HG03354 (cell line): ENCODE measurements at regions not wholly inside any gene's neighbourhood (a gene's known extent, or its start where the extent isn't known, plus 50 kb on each side); places are given as distances from the start of the nearest gene placed in this dataset.
A peak's percentile ranks its signal among the peaks of the same experiment; 100 is the strongest.

ENCODE experiments used
- ATAC-seq: cut with Tn5 transposase; IDR thresholded peaks from one replicate; pipeline ENCODE4 v1.9.1; 2021; ENCODE audit warnings: mild to moderate bottlenecking; ENCODE audit not compliant: unreplicated experiment, poor library complexity, severe bottlenecking

DNA sequence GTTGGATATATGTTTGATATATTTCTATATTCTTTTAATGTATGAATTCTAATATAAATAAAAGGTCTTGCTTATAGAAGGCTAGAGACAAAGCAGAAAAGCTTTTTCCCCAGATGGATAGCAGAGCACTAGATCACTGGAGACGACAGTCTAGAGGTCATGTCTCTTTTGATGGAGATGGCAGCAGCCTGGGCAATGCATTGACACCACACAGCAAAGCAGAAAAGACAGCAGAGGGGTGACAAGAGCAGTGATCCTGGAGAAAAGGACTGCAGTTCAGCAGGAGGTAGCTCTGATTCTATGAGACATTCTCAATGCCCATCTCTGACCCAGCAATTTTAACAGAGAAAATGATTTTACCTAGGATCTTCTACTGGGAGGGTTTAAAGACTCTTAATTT, 210.6 kb downstream of the DTHD1 start:
- ATAC-seq: no peak

DNA sequence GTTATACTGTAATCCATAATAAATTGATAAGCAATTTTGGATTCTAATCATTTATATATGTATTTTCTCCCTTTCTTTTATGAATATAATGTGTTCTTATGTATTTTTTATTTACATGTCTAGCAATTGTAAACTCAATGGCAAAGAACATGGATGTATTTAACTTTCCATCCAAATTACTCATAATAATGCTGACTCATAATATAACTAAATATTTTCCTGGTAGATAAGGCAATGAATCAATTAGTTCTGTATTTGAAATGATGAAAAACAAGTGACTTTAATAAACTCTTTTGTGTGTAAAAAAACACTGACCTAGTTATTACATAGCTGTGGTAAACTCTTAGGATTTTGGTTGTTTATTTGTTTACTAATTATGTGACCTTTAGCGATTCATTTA, 211.2 kb downstream of the DTHD1 start:
- ATAC-seq: no peak

DNA sequence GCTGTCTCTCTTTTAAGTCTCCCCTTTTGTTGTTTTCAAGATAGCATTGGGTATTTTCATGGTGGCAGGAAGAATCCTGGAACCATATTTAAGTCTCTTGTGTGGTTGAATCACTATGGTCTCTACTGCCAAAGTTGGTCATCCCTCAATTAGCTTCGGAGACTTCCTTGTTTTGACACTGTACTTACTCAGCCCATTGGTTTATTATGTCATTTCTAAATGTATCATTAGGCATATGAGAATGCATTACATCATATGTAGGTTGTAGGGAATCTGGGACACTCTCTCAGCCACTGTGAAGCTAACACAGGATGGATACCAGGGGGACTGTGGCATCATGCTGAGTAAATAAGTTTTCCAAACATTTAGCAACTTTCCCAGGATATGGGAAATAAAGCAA, 211.8 kb downstream of the DTHD1 start:
- ATAC-seq: no peak

DNA sequence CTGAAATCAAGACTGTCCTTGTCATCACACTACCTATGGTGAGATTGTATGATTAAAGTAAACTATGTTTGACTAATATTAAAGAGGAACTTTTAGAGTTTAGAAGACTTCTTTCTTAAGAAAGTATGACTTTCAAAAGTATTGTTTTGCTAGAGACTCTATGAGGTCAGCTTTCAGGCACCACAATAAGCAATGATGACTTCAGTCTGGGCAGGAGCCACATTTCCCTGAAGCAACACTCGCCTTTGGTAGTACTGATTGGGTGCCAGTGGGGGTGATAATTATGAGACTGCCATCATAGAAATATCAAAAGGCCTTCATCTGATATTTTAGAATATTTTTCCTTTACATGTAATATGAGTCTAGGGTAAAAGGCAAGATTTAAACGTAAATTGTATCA, 212.6 kb downstream of the DTHD1 start:
- no peak for ATAC-seq

DNA sequence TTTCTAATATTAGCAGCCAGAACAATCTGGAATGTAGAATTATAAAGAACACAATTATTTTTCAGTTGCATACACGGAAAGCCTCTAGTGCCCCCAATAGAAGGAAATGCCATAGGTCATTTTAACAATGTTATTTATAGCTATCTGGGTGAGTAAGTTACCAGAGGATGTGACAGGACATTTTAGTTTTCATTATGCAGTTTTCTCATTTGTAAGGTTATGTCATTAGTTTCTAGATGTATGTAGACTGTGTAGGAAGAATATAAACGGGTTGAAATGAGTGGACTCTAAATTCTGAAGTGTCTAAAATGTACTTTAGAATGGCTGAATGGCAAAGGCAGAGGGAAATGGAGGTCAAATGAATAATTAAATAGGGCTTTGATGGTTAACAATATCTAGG, 213.3 kb downstream of the DTHD1 start:
- ATAC-seq: no peak

DNA sequence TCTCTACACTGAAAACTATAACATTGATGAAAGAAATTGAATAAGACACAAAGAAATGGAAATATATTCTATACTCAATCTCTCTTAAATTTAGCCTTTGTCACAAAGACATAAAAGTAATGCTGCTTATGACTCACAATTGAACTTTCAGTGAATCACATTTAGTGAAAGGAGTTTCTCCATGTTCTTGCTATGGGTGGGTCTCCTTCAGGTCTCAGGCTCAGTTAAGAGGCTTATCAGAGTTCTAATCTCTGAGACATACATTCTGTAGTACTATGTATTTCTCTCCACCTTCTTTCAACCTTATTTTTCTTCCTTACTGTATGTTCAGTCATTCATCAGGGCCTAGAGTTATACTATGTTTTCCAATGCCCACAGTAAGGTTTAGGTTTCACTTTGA, 220.9 kb downstream of the DTHD1 start:
- ATAC-seq: no peak

DNA sequence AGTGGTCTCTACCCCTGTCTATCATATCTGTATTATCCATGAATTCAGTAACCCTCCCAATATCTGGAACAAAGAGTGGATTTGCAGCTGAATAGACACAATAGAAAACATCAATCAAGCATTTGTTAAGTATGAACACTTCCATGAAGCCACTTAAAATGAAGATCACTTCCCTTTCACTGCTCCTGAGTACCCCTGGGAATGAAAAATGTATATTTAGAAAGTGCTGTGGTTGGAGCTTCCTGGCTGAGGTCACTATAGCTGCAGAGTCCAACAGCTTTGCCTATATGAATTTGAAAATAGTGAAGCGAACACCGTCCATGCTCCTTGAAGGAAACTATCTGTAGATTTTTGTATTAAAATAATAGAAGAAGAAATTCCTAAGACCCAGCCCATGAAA, 227.0 kb downstream of the DTHD1 start:
- ATAC-seq: no peak

DNA sequence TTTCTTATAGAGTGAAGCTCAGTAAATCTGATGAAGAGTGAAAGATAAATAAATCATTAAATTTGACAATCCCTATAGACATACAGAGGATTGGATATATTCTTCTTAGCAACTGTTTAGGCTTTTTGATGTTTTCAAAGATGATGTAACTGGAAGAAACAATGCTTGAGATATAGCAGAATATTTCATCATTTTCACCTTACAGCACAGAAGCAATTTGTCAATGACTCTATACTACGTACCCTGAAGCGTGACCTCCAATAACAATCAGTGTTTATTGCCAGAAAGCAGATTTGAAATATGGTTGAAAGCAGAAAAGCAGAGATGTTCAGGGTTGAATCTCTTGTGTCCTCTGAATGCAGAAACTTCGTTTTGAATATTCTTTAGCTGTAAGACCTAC, 228.4 kb downstream of the DTHD1 start:
- ATAC-seq: no peak

DNA sequence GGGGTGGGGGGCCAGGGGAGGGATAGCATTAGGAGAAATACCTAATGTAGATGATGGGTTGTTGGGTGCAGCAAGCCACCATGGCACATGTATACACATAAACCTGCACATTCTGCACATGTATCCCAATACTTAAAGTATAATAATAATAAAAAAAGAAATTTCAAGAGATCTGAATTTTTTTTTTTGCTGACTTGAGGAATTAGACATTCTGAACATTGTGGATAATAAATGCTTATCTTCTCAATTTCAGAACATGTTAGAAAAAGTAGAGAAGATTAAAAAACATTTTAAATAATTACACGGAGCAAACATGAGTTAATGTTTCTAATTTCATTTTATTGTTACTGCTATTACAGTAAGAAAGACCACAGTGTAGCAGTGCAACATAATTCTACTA, 230.4 kb downstream of the DTHD1 start:
- no peak for ATAC-seq

DNA sequence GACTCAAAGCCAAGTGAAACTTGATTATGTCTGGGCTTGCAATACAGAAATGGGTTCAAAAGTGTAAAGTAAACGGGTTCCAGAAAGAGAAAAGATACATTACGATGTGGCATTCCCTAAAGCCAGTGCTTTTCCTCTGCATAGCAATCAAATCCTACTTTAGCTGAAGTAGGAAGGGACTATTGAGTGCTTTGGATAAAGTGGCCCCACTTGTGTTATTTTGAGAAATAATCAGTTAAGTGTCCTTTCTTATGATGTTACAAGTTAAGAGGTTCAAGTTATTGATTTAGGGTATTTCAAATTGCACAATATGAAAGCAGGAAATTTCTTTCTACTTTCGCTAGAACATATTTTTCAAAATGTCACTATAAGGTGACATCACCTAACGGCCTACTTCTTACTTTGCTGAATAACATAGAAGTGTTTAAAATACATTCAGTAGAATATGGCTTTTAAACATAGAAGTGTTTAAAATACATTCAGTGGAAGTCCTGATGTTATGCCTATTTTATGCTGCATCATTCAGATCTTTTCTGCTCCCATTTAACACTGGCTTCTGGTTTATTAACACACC, 235.2 kb downstream of the DTHD1 start:
- no peak for ATAC-seq

DNA sequence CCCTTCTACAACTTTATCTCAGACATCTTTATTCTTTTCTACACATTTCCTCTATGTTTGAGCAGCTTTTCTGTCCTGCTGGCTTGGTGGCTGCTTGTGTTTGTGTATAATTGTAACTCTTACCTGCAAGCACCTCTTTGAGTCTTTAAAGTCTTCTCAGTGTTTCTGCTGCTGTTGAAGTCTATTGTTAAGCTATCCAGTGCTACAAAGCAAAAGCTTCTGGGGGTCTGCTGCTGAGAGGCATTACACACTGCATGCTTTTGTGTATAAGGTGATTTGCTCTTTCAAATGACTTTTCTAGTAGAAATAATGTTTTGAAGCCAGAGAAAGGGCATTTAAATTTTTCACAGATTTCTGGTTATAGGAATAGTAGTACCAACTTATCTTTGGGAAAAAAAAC, 241.8 kb downstream of the DTHD1 start:
- ATAC-seq: no peak

DNA sequence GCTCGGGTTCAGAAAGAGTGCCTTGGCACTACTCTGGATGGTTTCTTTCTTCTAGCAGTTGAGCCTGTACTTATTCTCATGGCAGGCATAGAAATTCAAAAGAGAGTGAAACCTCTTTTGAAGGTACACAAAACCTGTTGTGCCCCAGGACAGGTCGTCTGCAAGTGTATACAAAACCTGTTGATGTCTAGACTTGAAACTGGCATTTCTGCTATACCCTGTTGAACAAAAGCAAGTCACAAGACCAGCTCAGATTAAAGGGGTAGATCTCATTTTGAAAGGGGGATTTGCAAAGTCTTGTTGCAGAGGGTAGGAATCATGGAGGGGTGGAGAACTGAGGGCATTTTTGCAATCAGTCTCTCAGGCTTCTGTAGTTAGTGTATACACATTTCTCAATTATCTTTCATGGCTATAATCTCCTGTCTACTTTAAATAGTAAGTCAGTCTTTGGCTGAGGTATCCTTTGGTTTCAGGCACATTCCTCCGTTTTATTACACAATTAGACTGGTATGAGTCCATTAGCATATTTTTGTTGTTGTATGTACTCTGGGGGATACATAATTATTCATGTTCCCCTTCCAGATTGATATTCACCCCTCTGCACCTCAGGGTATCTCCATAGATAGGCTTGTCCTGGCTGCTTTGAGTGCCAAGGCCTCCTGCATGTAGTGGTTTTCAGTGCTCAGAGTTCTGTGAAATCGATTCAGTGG, 251.4 kb downstream of the DTHD1 start:
- ATAC-seq: no peak

DNA sequence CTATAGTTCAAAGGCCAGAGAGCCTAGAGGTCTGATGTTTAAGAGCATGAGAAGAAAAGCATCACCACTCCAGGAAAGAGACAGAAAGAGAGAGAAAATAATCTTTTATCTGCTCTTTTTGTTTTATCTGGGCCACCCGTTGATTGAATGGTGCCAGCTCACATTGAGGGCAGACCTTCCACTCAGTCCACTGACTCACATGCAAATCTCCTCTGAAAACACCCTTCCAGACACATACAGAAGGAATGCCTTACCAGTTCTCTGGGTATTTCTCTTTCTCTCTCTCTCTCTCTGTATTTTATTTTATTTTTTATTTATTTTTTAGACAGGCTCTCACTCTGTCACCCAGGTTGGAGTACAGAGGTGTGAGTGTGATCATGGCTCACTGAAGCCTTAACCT, 252.5 kb downstream of the DTHD1 start:
- ATAC-seq: no peak

DNA sequence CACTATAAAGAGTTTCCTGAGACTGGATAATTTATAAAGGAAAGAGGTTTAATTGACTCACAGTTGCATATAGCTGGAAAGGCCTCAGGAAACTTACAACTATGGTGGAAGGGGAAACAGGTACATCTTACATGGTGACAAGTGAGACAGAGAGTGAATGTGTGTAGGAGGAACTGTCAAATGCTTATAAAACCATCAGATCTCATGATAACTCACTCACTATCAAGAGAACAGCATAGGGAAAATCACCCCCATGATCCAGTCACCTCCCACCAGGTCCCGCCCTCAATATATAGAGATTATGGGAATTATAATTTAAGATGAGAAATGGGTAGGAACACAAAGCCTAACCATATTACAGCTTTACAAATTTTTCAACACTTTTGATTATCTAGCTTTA, 266.0 kb downstream of the DTHD1 start:
- no peak for ATAC-seq

DNA sequence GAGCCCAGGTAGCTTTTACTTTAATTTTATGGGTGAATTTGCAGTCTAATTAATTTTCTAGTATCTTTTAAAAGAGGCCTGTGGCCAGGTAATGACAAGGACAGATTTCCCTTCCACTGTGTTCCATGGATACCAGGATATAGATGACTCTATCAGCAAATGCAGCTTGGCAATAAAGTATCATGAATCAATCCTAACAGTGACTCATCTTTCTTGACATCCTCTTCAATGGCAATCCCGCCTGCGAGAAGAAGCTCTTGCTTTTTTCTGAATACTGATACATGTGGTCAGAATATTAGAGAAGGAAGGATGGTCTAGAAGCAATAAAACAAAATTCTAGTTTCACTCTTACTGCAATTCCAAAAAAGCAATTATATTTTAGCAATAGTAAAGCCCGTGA, 267.8 kb downstream of the DTHD1 start:
- no peak for ATAC-seq

DNA sequence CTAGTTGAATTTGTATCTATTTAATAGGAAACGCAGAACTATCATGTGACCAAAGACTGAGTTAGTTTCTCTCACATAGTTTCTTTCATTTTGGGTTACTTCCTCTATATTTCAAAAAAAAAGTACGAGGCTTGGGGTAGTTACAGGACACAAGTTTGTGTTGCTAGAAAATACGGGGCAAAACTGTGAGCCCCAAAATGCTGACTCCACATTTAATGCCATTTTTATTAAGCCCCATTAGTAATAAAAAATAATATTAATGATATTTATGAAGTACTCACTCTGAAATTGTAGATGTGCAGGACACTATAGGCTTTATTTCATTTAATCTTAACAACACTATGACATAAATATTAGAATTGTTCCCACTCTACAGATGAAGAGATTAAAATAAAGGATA, 268.6 kb downstream of the DTHD1 start:
- no peak for ATAC-seq

DNA sequence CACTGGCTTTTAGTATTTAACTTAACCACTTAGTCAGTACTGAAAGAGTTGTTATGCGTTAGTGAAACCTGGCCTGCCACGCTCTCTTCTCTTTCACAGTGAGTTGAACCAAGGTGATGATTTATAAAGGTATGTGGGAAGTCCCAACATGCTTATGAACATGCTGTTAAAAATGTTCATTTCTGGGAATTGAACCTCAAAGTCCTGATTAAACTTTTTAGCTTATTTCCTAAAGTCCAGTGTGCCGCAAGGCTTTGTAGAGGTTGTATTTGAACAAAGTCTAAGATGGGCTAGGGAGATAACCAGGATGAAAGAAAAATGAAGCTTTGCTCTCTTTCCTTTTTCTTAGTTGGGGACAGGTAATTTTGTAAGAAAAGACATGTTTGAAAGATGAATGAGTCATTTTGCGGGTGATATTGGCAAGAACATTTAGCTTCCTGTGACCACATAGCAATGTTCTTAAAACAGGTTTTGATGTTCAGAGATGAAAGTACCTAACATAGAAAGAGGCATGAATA, 270.3 kb downstream of the DTHD1 start:
- ATAC-seq: peak; percentile 93

DNA sequence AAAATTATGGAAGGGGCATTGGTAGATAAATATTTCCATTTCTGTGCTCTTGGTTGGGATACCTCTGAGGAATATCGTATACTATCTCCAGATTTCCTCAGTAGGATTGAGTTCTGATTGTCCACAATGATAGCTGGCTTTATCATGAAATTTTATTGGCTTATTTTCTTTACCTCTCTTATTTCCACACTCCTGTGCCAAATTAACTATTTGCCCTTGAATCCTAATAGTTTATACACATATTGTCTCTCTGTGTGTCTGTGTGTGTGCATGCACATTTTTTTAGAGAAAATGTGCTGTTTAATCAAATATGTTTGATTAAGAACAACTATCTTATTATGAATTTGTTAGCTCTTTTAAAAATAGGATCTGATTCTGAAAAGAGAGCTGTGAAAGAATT, 271.6 kb downstream of the DTHD1 start:
- ATAC-seq: no peak

DNA sequence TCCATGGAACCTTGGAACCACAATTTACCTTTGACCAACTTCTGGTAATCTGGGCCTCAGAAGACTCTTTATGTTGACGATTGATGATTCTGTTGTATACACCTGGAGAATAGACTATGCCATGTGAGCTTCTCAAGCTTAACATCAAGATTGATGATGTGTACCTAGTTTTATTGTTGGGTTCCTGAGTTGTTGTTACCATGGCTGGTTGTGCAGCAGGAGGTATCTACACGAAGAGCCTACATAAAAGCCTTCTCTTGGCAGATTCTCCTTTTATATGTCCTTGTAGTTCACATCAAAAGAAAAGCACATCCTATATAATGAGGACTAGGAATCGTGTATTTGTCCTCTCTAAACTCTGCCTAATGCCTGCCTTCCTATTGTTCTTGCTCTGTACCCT, 272.0 kb downstream of the DTHD1 start:
- ATAC-seq: no peak

DNA sequence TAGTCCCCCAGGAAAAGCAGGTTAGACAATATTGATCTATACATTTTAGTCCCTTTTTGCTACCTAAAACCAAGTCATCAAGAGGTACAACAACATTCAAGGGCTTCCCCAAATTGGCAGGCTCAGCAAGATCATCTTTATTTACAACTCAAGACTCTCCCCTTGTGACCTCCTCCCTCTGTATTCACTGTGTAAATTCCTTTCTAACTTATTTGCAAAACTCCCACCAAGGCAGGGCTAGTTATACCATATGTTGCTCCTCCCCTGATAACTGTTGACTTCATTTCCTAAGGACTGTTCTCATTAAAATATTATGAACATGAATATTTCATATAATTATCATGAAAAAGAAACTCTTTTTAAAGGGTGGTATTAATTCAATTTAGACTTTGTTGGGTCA, 275.6 kb downstream of the DTHD1 start:
- no peak for ATAC-seq

DNA sequence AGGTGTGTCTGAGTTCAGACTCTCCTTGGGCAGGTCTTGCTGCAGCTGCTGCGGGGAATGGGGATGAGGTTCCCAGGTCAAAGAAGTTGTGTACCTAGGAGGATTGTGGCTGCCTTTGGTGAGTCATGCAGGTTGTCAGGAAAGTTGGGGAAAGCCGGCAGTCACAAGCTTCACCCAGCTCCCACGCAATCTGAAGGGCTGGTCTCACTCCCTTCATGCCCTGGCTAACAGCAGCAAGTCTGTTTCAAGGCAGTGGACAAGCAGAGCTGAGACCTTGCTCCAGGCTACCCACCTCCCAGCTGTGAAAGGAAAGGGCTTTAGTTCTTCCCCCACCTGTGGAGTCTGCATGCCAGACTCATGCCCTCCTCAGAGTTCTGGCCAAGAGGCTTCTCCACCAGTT, 287.2 kb downstream of the DTHD1 start:
- ATAC-seq: no peak

DNA sequence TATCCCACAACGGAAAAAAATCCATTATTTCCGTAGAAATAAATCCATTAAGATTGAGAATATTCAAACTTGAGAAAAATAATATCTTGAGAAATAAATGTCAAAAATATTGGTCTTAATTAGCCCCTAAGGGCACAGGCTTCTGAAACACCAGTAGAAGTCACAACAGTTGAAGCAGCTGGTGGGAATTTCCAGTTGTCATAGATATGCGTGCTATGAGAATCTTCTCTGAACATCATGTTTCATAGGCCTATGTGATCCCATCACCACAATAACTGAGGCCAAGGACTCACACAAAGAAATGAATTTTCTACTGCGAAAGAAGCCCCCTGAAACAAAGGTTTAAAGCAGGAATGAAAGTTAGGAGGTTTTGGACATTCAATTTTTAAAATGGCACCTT, 292.0 kb downstream of the DTHD1 start:
- no peak for ATAC-seq
